ENCODE measurements at regions not wholly inside any gene's neighbourhood (a gene's known extent, or its start where the extent isn't known, plus 50 kb on each side); places are given as distances from the start of the nearest gene placed in this dataset.

DNA sequence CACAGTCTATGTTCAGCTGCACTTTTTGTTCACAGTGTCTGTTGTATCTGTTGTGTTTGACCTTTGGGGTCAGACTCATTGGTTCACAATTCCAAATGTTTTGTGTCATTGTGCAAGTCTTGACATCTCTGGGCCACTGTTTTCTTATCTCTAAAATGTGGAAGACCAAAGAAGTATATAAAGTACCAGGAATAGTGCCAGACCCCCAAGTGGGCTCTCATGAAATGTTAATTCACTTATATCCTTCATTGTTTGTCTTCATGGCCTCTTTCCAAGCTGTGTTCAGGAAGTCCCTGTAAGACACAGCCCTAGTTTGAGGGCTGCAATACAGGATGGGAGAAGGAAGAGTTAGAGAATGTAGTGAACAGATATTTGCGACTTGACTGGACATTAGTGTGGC, 468.3 kb upstream of the BOD1L1 start:
- no peak for TF ChIP-seq EP300 (IDR thresholded peaks at IDR 0.05; ENCODE audit: borderline replicate concordance in 1 of 2, low read depth in 1 of 2, low read length in 1 of 2)
- no peak for TF ChIP-seq FOSL2 (IDR thresholded peaks at IDR 0.05; ENCODE audit: borderline replicate concordance, low read depth)
- no peak for TF ChIP-seq SIN3A (IDR thresholded peaks at IDR 0.05; ENCODE audit: borderline replicate concordance, low read depth, low read length)
- no peak for TF ChIP-seq FOXM1 (IDR thresholded peaks at IDR 0.05; ENCODE audit: low read depth)
- no peak for TF ChIP-seq GABPA (IDR thresholded peaks at IDR 0.05; ENCODE audit: low read depth)
- TF ChIP-seq YY1 (IDR thresholded peaks at IDR 0.05; ENCODE audit: low read depth) = no peak
- TF ChIP-seq MXI1 (IDR thresholded peaks at IDR 0.05; ENCODE audit: low read depth, low read length) = no peak
- TF ChIP-seq, protein P1, sequence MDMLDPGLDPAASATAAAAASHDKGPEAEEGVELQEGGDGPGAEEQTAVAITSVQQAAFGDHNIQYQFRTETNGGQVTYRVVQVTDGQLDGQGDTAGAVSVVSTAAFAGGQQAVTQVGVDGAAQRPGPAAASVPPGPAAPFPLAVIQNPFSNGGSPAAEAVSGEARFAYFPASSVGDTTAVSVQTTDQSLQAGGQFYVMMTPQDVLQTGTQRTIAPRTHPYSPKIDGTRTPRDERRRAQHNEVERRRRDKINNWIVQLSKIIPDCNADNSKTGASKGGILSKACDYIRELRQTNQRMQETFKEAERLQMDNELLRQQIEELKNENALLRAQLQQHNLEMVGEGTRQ (IDR thresholded peaks at IDR 0.05; ENCODE audit: borderline replicate concordance, low read depth, low read length) = no peak
- TF ChIP-seq, protein P2, sequence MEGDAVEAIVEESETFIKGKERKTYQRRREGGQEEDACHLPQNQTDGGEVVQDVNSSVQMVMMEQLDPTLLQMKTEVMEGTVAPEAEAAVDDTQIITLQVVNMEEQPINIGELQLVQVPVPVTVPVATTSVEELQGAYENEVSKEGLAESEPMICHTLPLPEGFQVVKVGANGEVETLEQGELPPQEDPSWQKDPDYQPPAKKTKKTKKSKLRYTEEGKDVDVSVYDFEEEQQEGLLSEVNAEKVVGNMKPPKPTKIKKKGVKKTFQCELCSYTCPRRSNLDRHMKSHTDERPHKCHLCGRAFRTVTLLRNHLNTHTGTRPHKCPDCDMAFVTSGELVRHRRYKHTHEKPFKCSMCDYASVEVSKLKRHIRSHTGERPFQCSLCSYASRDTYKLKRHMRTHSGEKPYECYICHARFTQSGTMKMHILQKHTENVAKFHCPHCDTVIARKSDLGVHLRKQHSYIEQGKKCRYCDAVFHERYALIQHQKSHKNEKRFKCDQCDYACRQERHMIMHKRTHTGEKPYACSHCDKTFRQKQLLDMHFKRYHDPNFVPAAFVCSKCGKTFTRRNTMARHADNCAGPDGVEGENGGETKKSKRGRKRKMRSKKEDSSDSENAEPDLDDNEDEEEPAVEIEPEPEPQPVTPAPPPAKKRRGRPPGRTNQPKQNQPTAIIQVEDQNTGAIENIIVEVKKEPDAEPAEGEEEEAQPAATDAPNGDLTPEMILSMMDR (IDR thresholded peaks at IDR 0.05) = no peak
- no peak for TF ChIP-seq EZH2phosphoT487 (IDR thresholded peaks at IDR 0.05; ENCODE audit: borderline replicate concordance, low read depth)
- no peak for TF ChIP-seq RFX5 (IDR thresholded peaks at IDR 0.05; ENCODE audit: low read length)

Measured in SK-N-SH (cell line).